SU-DHL-6 (cell line): ENCODE measurements at regions not wholly inside any gene's neighbourhood (a gene's known extent, or its start where the extent isn't known, plus 50 kb on each side); places are given as distances from the start of the nearest gene placed in this dataset.

ENCODE experiments used
- EZH2phosphoT487 ChIP-seq: fragments of 200-600 bp; sonication (generic), shearing (Covaris generic); conservative IDR thresholded peaks from 2 replicates; pipeline ENCODE4 v1.6.1; 2018; ENCODE audit warnings: mild to moderate bottlenecking, antibody characterized with exemption, low read length, moderate library complexity, mixed read lengths
- TF ChIP-seq, protein P1 (sequence below): fragments of 200-600 bp; sonication (generic); IDR thresholded peaks from one replicate; pipeline ENCODE4 v1.5.1; 2017; ENCODE audit warnings: antibody characterized with exemption, mild to moderate bottlenecking, low read length, moderate library complexity; ENCODE audit not compliant: insufficient read depth, poor library complexity, severe bottlenecking

GRCh38 chr6:114783783-114784182 lies 441.0 kb upstream of the HS3ST5 start:
- TF ChIP-seq, protein P1, sequence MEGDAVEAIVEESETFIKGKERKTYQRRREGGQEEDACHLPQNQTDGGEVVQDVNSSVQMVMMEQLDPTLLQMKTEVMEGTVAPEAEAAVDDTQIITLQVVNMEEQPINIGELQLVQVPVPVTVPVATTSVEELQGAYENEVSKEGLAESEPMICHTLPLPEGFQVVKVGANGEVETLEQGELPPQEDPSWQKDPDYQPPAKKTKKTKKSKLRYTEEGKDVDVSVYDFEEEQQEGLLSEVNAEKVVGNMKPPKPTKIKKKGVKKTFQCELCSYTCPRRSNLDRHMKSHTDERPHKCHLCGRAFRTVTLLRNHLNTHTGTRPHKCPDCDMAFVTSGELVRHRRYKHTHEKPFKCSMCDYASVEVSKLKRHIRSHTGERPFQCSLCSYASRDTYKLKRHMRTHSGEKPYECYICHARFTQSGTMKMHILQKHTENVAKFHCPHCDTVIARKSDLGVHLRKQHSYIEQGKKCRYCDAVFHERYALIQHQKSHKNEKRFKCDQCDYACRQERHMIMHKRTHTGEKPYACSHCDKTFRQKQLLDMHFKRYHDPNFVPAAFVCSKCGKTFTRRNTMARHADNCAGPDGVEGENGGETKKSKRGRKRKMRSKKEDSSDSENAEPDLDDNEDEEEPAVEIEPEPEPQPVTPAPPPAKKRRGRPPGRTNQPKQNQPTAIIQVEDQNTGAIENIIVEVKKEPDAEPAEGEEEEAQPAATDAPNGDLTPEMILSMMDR: no peak
- no peak for TF ChIP-seq EZH2phosphoT487
